ENCODE measurements at regions not wholly inside any gene's neighbourhood (a gene's known extent, or its start where the extent isn't known, plus 50 kb on each side); places are given as distances from the start of the nearest gene placed in this dataset.
A peak's percentile ranks its signal among the peaks of the same experiment; 100 is the strongest.
"Not testable (repeated sequence)": the region's sequence is repeated elsewhere in the genome, so short reads cannot be mapped to it uniquely, and the experiment has no call there.

DNA sequence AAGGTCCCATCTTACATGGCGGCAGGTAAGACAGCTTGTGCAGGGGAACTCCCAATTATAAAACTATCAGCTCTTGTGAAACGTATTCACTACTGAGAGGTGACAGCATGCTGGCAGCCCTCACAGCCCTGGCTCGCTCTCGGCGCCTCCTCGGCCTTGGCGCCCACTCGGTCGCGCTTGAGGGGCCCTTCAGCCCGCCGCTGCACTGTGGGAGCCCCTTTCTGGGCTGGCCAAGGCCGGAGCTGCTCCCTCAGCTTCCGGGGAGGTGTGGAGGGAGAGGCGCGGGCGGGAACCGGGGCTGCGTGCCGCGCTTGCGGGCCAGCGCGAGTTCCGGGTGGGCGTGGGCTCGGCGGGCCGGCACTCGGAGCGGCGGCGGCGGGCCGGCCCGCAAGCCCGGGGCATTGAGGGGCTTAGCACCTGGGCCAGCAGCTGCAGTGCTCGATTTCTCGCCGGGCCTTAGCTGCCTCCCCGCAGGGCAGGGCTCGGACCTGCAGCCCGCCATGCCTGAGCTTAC lies 262.6 kb upstream of the CDH19 start:
- intact Hi-C loops (cut with DNase I, micrococcal nuclease); DNase-seq; ATAC-seq: not testable (repeated sequence)

DNA sequence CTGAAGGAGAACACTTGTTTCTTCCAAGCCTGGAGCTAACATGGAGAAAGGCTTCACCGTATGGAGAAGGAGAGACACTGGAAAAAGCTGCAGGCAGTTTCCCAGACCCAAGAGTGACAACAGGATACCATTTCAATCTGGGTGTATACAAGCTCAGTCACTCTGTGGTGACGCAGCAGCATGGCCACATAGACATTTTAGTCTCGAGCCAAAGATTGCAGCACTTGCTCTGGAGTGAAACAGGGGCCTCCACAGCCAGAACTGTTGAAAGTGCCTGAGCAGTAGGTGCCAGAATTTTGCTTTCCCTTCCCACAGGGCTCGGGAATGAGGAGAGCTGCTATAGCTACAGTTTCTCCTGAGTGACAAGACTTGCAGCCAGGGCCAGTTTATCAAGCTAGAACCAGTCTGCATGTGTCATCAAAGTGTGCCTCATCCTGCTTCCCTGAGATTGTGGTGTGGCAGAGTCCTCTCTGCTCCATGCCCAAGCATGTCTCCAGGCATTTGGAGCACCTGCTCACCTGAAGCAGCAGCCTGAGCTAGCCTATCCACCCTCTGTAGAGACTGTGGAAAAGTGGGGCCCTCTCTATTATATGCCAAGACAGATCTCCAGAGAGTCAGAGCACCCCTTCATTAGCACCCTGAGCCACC lies 234.6 kb upstream of the CDH19 start:
- intact Hi-C loops (cut with DNase I, micrococcal nuclease), result no loop called here
- DNase-seq, result no peak
- no peak for ATAC-seq

DNA sequence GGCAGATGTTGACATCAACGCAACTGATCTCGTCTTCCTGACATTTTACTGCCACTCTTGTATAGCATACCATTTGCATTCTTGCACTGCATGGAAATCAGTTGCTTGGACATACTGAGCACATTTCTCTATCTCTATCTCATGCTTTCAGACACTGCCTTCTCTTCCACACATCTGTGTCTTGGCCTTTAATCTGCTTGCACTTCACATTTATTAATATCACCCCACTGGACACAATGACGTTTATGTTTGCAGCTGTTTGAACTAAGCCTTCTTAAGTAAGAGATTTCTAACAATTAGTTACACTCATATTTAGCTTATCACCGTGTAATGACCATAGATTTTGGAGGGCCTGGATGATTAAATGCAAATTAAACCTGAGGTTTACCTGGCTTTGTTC lies 229.8 kb upstream of the CDH19 start:
- DNase-seq (no peak), ATAC-seq (no peak)
- intact Hi-C loops (cut with DNase I, micrococcal nuclease), result no loop called here

DNA sequence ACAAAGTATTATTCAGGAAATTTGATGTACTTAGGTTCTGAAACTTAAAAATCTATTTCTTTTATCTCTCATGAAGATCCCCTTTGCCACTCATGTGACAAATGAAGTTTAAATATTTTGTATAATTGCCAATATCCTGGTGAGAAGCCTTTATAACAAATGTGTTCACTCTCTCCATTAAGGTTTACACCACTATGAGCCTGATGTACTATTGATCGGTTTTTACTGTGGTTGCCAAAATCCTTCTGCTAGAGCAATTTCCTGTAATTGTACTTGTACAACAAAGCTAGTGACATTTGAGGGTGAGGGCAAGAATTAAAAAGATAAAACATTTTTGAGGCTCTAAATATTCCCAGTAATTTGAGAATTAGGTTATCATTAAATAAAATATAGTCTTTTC lies 222.3 kb upstream of the CDH19 start:
- no peak for DNase-seq
- ATAC-seq, result no peak
- intact Hi-C loops (cut with DNase I, micrococcal nuclease), result no loop called here

DNA sequence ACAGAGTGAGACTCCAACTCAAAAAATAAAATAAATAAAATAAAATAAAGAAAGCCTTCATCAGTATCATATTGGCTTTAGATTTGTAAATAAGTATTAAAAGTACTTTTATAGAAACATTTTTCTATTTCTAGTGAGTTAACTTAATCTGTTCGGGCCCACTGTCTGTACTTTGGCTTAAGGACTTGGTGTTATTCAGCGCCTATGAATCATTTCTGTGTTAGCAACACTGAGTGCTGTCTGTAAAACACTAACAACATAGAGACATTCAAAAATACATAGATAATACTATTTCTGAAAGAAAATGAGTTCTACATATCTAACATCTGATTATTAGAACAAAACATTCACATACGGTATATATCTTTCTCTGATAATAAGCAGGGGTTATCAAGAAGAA lies 221.5 kb upstream of the CDH19 start:
- DNase-seq (no peak), ATAC-seq (no peak)
- intact Hi-C loops (cut with DNase I, micrococcal nuclease), result no loop called here

DNA sequence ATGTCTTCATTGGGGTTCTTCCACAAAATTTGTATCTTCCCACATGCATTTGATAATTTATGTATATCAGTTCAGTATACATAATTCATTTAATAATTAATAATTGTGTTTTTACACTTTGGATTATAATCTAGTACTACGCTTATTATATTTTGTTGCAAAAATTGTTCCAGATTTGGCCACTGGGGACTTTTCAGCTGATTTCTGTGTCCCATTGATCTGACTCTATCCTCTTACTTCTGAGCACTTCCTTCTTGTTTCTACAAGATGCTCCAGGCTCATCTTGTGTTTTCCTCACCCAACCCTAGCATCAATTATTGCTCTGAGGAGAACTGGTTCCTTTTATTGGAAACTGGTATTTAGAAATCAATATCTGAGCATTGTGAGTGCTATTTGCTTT lies 215.3 kb upstream of the CDH19 start:
- no peak for ATAC-seq
- no peak for DNase-seq
- intact Hi-C loops (cut with DNase I, micrococcal nuclease), result no loop called here

DNA sequence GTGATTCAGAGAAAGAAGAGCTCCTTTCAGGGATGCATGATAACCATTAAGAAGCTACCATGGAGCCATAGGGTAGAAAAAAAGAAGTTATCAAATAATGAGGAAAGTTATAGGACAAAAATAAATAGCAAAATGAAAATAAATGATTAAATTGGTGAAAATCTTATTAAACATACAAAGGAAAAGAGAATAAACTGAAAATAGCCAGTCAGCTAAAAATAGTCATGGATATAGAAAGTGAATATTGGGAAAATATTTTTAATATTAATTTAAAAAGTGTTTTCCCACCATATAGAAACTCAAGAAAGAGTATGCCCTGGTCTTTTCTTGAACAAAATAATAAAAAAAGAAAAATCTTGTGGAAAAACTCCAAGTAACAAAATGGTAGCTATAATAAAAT lies 209.2 kb upstream of the CDH19 start:
- no peak for DNase-seq
- no peak for ATAC-seq
- intact Hi-C loops (cut with DNase I, micrococcal nuclease), result no loop called here

DNA sequence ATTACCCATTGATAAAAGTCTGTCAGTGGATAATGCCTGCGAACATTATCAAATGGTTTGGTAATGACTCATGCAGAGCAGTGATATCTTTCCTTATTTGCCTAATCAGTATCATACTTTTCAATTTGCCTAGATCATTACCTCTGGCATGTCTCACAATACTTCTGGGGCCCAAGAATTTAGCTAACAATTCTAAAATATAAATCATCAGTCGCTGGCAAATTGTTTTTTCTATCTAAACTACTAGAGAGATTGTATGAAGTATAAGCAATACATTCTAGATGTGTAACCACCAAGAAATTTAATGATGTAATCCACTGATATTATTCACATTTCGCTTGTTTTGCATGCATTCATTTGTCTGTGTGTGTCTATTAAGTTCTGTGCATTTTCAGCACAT lies 191.2 kb upstream of the CDH19 start:
- intact Hi-C loops (cut with DNase I, micrococcal nuclease), result no loop called here
- ATAC-seq (no peak), DNase-seq (no peak)

DNA sequence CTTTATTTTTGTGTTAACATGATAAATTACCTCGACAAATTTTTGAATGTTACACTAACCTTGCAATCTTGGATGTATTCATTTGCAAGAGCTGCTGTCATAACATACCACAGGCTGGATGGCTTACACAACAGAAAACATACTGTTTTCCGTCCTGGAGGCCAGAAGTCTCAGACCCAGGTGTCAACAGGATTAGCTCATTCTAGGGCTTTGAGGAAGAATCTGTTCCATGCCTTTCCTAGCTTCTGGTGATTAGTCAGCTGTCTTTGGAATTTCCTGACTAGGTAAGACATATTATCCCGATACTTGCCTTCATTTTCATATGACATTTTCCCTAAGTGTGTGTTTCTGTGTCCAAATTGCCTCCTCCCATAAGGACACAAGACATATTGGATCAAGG lies 188.6 kb upstream of the CDH19 start:
- intact Hi-C loops (cut with DNase I, micrococcal nuclease), result no loop called here
- ATAC-seq (no peak), DNase-seq (no peak)

DNA sequence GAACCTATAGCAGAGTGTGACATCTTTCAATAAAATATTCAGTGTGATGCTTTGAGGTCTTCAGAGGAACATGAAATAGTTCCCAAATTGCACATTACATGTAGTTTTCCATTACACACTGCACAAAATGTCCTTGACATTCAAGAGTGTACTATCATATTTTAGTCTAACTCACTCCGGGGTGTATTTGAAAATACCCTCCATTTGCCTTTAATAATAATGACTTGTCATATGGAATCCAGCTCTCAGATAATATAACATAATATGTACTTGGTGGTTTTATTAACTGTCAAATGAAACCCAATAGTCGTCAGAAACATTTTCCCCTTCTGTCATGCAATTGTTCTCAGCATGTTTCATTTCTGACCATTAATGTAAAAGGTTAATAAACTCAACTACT lies 176.7 kb upstream of the CDH19 start:
- ATAC-seq (no peak), DNase-seq (no peak)
- intact Hi-C loops (cut with DNase I, micrococcal nuclease), result no loop called here

DNA sequence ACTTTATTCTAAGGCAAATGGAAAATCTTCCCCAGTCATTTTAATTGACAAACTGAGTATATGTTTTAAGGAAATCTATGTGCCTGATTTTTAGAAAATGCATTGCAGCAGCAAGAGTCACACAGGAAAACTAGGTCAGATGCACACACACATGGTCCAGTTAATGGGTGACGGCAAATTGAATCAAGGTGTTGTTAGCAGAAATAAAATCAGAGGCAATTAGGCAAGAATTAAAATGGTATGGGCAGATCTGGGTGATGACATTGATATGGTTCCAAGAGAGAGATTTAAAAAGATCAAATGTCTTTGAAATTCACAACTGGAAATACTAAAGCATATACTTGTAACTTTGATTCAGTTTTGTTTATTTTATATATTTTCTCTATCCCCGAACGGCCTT lies 174.2 kb upstream of the CDH19 start:
- ATAC-seq (no peak), DNase-seq (no peak)
- intact Hi-C loops (cut with DNase I, micrococcal nuclease), result no loop called here

DNA sequence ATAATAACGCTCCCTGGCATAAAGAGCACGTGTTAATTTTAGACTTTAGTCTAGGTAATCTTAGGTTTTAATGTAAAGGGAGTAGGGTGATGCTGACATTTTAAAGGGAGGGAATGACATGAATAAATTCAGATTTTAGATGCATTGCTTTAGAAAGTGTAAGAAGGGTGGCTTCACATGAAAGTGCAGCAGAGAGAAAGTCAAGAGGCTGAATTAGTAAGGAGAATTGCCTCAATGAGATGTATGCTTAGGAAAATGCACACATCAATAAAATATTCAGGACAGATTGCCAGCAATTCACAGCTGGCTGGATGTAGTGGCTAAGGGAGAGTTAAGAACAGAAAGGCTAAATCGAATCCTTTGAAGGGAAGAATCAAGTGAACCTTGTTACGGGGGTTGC lies 165.5 kb upstream of the CDH19 start:
- DNase-seq (no peak), ATAC-seq (no peak)
- intact Hi-C loops (cut with DNase I, micrococcal nuclease), result no loop called here

DNA sequence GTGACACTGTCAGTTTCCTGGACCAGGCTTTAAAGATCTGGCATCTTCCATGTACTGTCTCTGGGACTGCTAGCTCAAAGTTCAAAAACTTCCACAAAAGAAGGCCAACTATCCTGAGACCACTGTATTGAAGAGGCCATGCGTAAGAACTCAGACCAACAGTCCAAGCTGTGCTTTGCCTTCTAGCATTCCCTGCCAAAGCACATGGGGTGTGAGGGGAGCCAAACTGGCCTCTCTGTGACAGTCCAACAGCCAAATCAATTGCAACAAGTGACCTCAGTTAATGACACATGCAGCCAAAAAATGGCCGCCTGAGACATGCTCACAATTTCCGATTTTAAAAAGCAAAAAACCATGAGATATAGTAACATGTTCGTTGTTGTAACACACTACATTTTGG lies 160.3 kb upstream of the CDH19 start:
- DNase-seq (no peak), ATAC-seq (no peak)
- intact Hi-C loops (cut with DNase I, micrococcal nuclease), result no loop called here

DNA sequence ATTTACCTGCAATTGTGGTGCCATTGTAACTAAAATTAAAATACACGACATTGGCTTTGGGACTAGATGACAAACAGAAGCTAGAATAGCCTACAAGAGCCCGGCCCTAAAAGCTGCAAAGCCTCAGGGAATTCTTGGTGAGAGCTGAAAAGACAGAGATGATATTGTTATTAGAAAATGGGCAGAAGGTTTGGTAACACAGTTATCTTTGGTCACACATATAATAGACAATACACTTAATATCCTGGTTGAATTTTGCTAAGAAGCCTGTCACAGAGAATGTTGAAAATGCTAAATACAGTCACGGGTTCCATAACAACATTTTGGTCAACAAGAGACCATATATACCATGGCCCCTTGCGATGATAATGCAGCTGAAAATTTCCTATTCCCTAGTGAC lies 157.3 kb upstream of the CDH19 start:
- no peak for DNase-seq
- no peak for ATAC-seq
- intact Hi-C loops (cut with DNase I, micrococcal nuclease), result no loop called here

DNA sequence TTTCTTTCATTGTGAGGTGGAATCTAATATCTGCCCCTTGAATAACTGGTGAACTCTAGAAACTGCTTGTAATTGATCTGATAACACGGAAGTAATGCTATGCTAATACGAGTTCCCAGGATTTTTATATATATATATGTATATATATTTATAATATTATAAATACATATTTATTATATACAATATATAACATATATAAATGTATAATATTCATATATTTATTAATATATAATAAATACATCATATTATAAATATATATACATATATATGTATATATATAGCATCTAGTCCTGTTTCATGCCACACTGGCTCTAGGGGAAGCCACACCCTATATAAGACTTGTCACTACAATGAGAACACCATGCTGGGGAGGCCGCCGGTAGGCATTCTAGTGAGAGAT lies 156.7 kb upstream of the CDH19 start:
- DNase-seq (no peak), ATAC-seq (no peak)
- intact Hi-C loops (cut with DNase I, micrococcal nuclease), result no loop called here

DNA sequence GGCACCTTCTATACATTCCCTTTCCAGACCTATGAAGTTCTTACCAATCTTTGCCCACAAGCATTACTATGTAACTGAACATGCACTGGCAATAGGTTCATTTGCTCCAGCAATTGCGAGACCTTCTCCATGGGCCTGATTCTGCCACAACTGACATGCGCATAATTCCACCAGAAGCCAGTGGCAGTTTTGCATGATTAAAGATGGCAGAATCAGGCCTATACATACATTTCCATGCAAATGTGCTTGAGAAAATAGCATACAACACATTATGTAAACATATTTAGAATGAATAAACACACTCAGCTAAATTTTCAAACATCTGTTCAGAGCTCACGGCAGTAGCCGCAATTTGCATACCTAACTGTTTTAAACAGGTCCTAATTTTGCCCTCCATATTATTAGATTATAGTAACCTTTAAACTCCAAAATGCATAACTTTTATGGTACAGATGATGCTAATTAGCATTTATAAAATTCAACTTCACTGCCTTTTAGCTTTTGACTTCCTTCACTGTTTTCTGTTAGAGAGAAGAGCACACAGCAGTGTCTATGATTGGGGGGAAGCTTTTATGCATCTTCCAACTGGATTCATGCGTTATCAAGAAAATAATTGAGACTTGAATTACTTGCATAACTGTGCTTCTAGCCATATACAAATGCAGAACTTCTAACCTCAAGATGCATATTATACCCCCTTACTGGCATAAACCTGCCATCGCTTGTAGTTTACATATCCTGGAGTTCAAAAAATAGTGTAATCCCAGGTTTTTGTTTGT lies 155.3 kb upstream of the CDH19 start:
- no peak for DNase-seq
- no peak for ATAC-seq
- intact Hi-C loops (cut with DNase I, micrococcal nuclease), result no loop called here

DNA sequence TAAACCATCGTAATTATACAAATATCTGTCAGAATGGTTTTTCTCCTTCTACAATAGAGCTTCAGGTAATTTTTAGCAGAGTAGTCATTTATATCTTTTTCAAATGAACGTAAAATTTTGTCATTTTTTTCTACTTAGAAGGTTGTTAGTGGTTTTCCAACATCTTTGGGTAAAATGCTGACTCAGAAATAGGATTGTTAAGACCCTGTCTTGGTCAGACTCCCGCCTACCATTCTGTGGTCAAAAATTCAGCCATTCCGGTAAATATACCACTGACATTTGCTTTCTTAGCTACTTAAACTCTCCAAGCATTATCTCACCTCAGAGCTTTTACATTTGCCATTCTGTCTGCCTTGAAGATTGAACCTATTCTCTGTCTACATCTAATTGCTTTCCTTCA lies 154.1 kb upstream of the CDH19 start:
- intact Hi-C loops (cut with DNase I, micrococcal nuclease), result no loop called here
- ATAC-seq, result no peak
- no peak for DNase-seq

DNA sequence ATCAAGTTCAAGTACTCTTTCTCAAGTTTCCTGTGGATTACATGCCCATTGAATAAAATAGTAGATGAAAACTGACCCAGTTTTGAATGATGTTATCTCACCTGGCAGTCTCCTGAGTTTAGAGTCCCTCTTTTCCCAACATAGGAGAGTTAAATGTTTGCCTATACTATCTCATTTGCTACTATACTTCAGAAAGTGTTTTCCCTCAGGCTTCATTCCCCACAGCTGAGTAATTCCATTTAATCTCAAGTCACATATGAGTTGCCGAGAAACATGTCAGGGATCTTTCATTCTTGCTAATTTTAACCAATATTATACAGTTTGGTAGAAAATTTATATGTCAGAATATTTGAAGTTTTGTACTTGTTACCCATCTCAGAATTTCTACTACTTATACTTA lies 150.4 kb upstream of the CDH19 start:
- intact Hi-C loops (cut with DNase I, micrococcal nuclease), result no loop called here
- no peak for DNase-seq
- ATAC-seq, result no peak

DNA sequence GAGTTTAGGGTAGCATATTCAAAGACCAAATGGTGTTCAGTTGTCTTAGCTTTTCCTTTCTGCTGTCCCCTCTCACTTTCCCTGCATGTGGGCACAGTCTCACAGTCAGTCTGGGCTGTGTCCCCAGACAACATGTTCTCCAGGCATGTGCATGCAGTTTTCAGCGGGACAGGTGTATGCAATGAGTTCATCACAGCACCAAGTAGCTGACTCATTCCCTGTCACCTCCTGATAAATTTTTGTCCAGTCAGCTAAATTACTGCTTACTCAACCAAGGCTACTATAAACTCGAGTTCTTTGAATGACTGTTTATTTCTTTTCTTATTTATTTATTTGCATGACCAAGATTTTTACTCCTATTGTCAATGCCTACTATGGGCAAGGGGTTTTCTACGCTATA lies 148.8 kb upstream of the CDH19 start:
- intact Hi-C loops (cut with DNase I, micrococcal nuclease), result no loop called here
- no peak for ATAC-seq
- no peak for DNase-seq

DNA sequence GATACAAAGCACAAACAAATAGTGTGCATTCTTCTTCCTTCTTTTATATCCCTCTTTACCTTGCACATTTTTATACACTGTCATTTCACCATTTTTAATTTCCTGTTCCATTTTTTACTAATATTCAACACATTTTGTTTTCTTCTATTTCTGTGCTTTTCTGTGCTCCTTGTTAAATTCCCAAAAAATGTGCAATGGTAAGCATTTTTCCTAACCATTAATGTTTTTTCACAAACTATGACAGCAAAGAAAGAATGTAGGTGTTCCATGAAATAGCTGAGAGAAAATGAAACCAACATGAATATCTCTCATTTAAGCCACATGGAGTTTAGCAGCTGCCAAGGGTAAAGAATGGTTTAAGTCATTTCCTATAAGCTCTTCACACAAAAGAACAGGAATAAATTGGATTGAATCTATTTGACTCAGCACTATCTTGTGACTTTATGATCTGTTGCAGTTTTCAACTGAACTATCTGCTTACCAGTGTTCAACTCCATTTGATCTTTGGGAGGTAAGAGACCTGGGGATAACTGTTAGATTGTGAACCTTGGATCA lies 145.7 kb upstream of the CDH19 start:
- no peak for ATAC-seq
- intact Hi-C loops (cut with DNase I, micrococcal nuclease), result no loop called here
- DNase-seq, result no peak

DNA sequence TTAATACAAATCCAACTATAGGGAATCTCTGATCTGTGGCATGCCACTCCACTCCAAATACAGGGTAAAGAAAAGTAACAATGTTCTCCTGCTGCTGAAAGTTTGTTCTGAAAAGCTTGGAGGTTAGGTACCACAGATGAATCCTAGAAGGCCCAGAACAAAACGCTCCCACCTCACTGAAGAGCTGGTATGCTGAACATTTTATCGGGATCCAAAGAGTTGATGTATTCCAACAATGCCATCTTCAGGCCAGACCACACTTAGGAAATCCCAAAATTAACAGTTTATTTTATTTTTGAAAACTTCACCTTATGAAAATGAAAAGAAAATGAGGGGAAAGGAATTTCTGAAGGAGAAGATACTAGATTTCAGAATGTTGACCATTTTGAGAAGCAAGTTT lies 145.1 kb upstream of the CDH19 start:
- DNase-seq (no peak), ATAC-seq (peak; percentile 66)
- intact Hi-C loops (cut with DNase I, micrococcal nuclease), result no loop called here

Data from left colon (tissue), 2 donors.